H1 (cell line): ENCODE measurements at regions not wholly inside any gene's neighbourhood (a gene's known extent, or its start where the extent isn't known, plus 50 kb on each side); places are given as distances from the start of the nearest gene placed in this dataset.

ENCODE experiments used
- CTCF ChIA-PET: fragments of 300-600 bp; sonication (Branson Sonifier 250); formaldehyde crosslinking; loops from one replicate; lab custom pipeline; 2021; ENCODE audit not compliant: partially characterized antibody; lab: Charles Lee
- POLR2A ChIA-PET: fragments of 300-600 bp; sonication (Branson Sonifier 250); formaldehyde crosslinking; loops from one replicate; lab custom pipeline; 2021; ENCODE audit warnings: inconsistent platforms; ENCODE audit not compliant: partially characterized antibody; lab: Charles Lee
- DNase-seq, 2 experiments: peaks; one replicate each; pipeline versions ENCODE4 v3.0.0 to v3.0.0-alpha.2; 2010 to 2022; ENCODE audit warnings: low spot score in 2 of 2, low read depth in 1 of 2, mixed read lengths in 1 of 2
- FAIRE-seq: peaks from 2 replicates; lab custom pipeline; 2011; peaks lifted over from hg19 to GRCh38; lab: Jason Lieb, UNC
- H2AFZ ChIP-seq: 2 replicates; pipeline ENCODE4 v1.8.1; 2012; ENCODE audit warnings: low read length, inconsistent platforms
- H2AK5ac ChIP-seq: 2 replicates; pipeline ENCODE4 v1.6.1; 2013; ENCODE audit warnings: low read depth, low read length
- H2BK120ac ChIP-seq: replicated peaks from 2 replicates; pipeline ENCODE3; 2013; ENCODE audit warnings: low read depth, low read length, inconsistent platforms
- H2BK12ac ChIP-seq: 2 replicates; pipeline ENCODE4 v1.6.1; 2013; ENCODE audit warnings: low read depth, low read length
- H2BK15ac ChIP-seq: 2 replicates; pipeline ENCODE4 v1.6.1; 2013; ENCODE audit warnings: low read length
- H2BK20ac ChIP-seq: 2 replicates; pipeline ENCODE4 v1.6.1; 2013; ENCODE audit warnings: low read length
- H2BK5ac ChIP-seq: 2 replicates; pipeline ENCODE4 v1.6.1; 2013; ENCODE audit warnings: low read depth, low read length
- H3K14ac ChIP-seq: 2 replicates; pipeline ENCODE4 v1.6.1; 2013; ENCODE audit warnings: inconsistent platforms; ENCODE audit not compliant: insufficient read length
- H3K18ac ChIP-seq: 2 replicates; pipeline ENCODE4 v1.6.1; 2013; ENCODE audit warnings: low read length; ENCODE audit errors: extremely low read depth
- H3K23ac ChIP-seq: 2 replicates; pipeline ENCODE4 v1.6.1; 2013; ENCODE audit warnings: inconsistent platforms; ENCODE audit not compliant: insufficient read length
- H3K23me2 ChIP-seq: 2 replicates; pipeline ENCODE4 v1.6.1; 2013; ENCODE audit warnings: low read depth, low read length
- H3K27ac ChIP-seq: 2 replicates; pipeline ENCODE4 v1.6.1; 2011; ENCODE audit warnings: low read depth, low read length, inconsistent platforms
- H3K27me3 ChIP-seq, 4 experiments: replicated peaks in 1 of 4; 1 replicate in 1 of 4; 2 replicates in 3 of 4; pipeline versions ENCODE4 v1.6.1 to v1.8.1; 2011 to 2013; ENCODE audit warnings: low read length in 3 of 4, mild to moderate bottlenecking in 3 of 4, inconsistent platforms in 2 of 4, mixed read lengths in 2 of 4, moderate library complexity in 1 of 4; ENCODE audit not compliant: control insufficient read depth in 3 of 4, insufficient read depth in 3 of 4; ENCODE audit errors: extremely low read depth in 1 of 4
- H3K36me3 ChIP-seq, 4 experiments: 2 replicates each; pipeline versions ENCODE4 v1.6.1 to v1.8.1; 2011 to 2013; ENCODE audit warnings: mild to moderate bottlenecking in 4 of 4, low read length in 3 of 4, moderate library complexity in 2 of 4, control low read depth in 1 of 4, inconsistent platforms in 1 of 4; ENCODE audit not compliant: insufficient read depth in 4 of 4, control insufficient read depth in 2 of 4
- H3K4ac ChIP-seq: replicated peaks from 2 replicates; pipeline ENCODE3; 2013; ENCODE audit warnings: low read length, low read depth, mixed read lengths, inconsistent platforms; ENCODE audit not compliant: insufficient read length
- H3K4me1 ChIP-seq, 4 experiments: replicated peaks in 1 of 4; 1 replicate in 1 of 4; 2 replicates in 3 of 4; pipeline versions ENCODE4 v1.6.1 to v1.8.1; 2011 to 2013; ENCODE audit warnings: low read length in 3 of 4, inconsistent platforms in 2 of 4, mixed read lengths in 1 of 4; ENCODE audit not compliant: insufficient read depth in 4 of 4, control insufficient read depth in 3 of 4
- H3K4me2 ChIP-seq, 2 experiments: 2 replicates each; pipeline versions ENCODE4 v1.6.1 to v1.8.1; 2011 to 2013; ENCODE audit warnings: low read depth in 2 of 2, low read length in 2 of 2, control low read depth in 1 of 2, inconsistent platforms in 1 of 2, mild to moderate bottlenecking in 1 of 2; ENCODE audit not compliant: insufficient read depth in 1 of 2
- H3K4me3 ChIP-seq, 4 experiments: fragments of 200-600, 300-600 bp in 1 of 4; sonication (generic), shearing (Covaris generic), sonication (Bioruptor Twin) in 1 of 4; 2 replicates each; pipeline versions ENCODE4 v1.5.1 to v1.8.1; 2011 to 2016; ENCODE audit warnings: low read length in 4 of 4, low read depth in 3 of 4, control low read depth in 2 of 4, inconsistent platforms in 2 of 4, mild to moderate bottlenecking in 2 of 4, mixed read lengths in 1 of 4, moderate library complexity in 1 of 4; ENCODE audit not compliant: insufficient read depth in 2 of 4; ENCODE audit errors: extremely low read depth in 1 of 4
- H3K56ac ChIP-seq: replicated peaks from 2 replicates; pipeline ENCODE3; 2013; ENCODE audit warnings: low read depth, mild to moderate bottlenecking, mixed read lengths, low read length, inconsistent platforms; ENCODE audit not compliant: insufficient read length
- H3K79me1 ChIP-seq: 2 replicates; pipeline ENCODE4 v1.6.1; 2013; ENCODE audit warnings: low read depth, low read length, control low read depth
- H3K79me2 ChIP-seq, 2 experiments: 2 replicates each; pipeline versions ENCODE4 v1.6.1 to v1.8.1; 2012 to 2013; ENCODE audit warnings: low read length in 2 of 2, mild to moderate bottlenecking in 2 of 2, inconsistent platforms in 1 of 2; ENCODE audit not compliant: insufficient read depth in 2 of 2, control insufficient read depth in 1 of 2
- H3K9ac ChIP-seq, 4 experiments: replicated peaks in 1 of 4; 1 replicate in 1 of 4; 2 replicates in 3 of 4; pipeline versions ENCODE4 v1.6.1 to v1.8.1; 2011 to 2013; ENCODE audit warnings: low read depth in 3 of 4, low read length in 3 of 4, control low read depth in 2 of 4, mild to moderate bottlenecking in 2 of 4, moderate library complexity in 2 of 4, inconsistent platforms in 1 of 4; ENCODE audit errors: extremely low read depth in 1 of 4
- H3K9me3 ChIP-seq, 2 experiments: 2 replicates each; pipeline versions ENCODE4 v1.6.1 to v1.8.1; 2012 to 2013; ENCODE audit warnings: mild to moderate bottlenecking in 2 of 2, moderate library complexity in 2 of 2, control low read depth in 1 of 2, inconsistent platforms in 1 of 2, low read depth in 1 of 2, low read length in 1 of 2, mixed read lengths in 1 of 2; ENCODE audit not compliant: insufficient read depth in 2 of 2
- H4K20me1 ChIP-seq, 2 experiments: replicated peaks in 1 of 2; 2 replicates each; pipeline versions ENCODE3 to v1.8.1; 2011 to 2013; ENCODE audit warnings: inconsistent platforms in 2 of 2, low read length in 2 of 2, mild to moderate bottlenecking in 1 of 2; ENCODE audit not compliant: insufficient read depth in 2 of 2, control insufficient read depth in 1 of 2
- H4K5ac ChIP-seq: 2 replicates; pipeline ENCODE4 v1.6.1; 2013; ENCODE audit warnings: low read length, low read depth, mixed read lengths, inconsistent platforms; ENCODE audit not compliant: insufficient read length
- H4K8ac ChIP-seq: 2 replicates; pipeline ENCODE4 v1.8.0; 2013; ENCODE audit warnings: mild to moderate bottlenecking, moderate library complexity, low read length, inconsistent platforms; ENCODE audit not compliant: insufficient read depth; ENCODE audit errors: extremely low read depth
- H4K91ac ChIP-seq: replicated peaks from 2 replicates; pipeline ENCODE3; 2013; ENCODE audit warnings: low read length, mixed read lengths, inconsistent platforms; ENCODE audit not compliant: insufficient read length
- CHD1 ChIP-seq: IDR thresholded peaks from 2 replicates; pipeline ENCODE4 v1.6.1; 2012; ENCODE audit warnings: low read depth, low read length, improper control_type of control experiment
- EP300 ChIP-seq, 2 experiments: IDR thresholded peaks; 1 replicate in 1 of 2; 2 replicates in 1 of 2; pipeline ENCODE4 v1.6.1; 2011 to 2012; ENCODE audit warnings: low read depth in 2 of 2, low read length in 2 of 2, mild to moderate bottlenecking in 2 of 2, borderline replicate concordance in 1 of 2, inconsistent platforms in 1 of 2, moderate library complexity in 1 of 2
- JUND ChIP-seq: IDR thresholded peaks from 2 replicates; pipeline ENCODE4 v1.6.1; 2011; ENCODE audit warnings: mild to moderate bottlenecking, improper control_type of control experiment, low read length
- MAFK ChIP-seq: IDR thresholded peaks from 2 replicates; pipeline ENCODE4 v1.6.1; 2012; ENCODE audit warnings: low read depth, mild to moderate bottlenecking, improper control_type of control experiment, low read length
- SIRT6 ChIP-seq: IDR thresholded peaks from one replicate; pipeline ENCODE4 v1.7.1; 2012; ENCODE audit warnings: low read length, inconsistent platforms
- SIX5 ChIP-seq: IDR thresholded peaks from 2 replicates; pipeline ENCODE4 v1.6.1; 2011; ENCODE audit warnings: mild to moderate bottlenecking, low read depth, low read length
- SP1 ChIP-seq: IDR thresholded peaks from 2 replicates; pipeline ENCODE4 v1.6.1; 2011; ENCODE audit warnings: low read depth, low read length
- WGBS, 2 experiments: shearing (Covaris generic) in 1 of 2; methylation state at CpG; one replicate each; pipeline versions ENCODE4 v1.1.6 to v1.1.7; 2013 to 2015; ENCODE audit warnings: low lambda C conversion rate in 2 of 2, mixed read lengths in 2 of 2, inconsistent platforms in 1 of 2, low coverage in 1 of 2, missing lambda C conversion rate in 1 of 2; ENCODE audit not compliant: insufficient replicate concordance in 2 of 2, insufficient coverage in 1 of 2, insufficient read length in 1 of 2; ENCODE audit errors: extremely low coverage in 1 of 2, missing lambda C conversion rate in 1 of 2; 5-methylcytosine and 5-hydroxymethylcytosine counted together

DNA sequence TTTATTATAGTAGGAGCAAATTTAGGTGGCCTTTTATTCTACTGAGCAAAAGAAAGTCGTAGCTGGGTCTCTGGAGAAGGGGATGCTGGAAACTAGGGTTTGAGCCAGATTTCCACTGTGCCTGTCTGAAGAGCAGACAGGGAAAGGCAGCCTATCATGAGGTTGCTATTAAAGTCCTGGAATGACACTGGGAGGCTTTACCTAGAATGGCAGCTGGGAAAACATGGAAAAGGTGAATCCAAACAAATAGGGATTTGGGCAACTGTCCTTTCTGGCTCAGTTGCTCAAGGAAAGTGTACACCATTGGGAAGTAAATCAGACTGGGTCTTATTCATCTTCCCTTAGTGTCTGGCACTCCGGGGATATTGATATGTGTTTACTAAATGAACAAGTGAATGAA, 154.6 kb downstream of the MTX2 start:
- H2BK5ac ChIP-seq: no peak overlapping the region
- H4K91ac ChIP-seq: no peak overlapping the region
- H3K23ac ChIP-seq: no peak overlapping the region
- H4K5ac ChIP-seq: no peak overlapping the region
- H3K27me3 ChIP-seq: no peaks in the 10 kb centered on the region
- no peaks in the 10 kb centered on the region for H3K79me1 ChIP-seq
- no peaks in the 10 kb centered on the region for H3K79me2 ChIP-seq
- H2AFZ ChIP-seq: no peak overlapping the region
- H3K14ac ChIP-seq: no peak overlapping the region
- no peak overlapping the region for H3K4me3 ChIP-seq
- no peaks in the 10 kb centered on the region for H3K23me2 ChIP-seq
- POLR2A ChIA-PET: no interaction called here
- H2BK12ac ChIP-seq: no peak overlapping the region
- no peak overlapping the region for H3K27ac ChIP-seq
- DNase-seq: no peak
- H3K18ac ChIP-seq: no peak overlapping the region
- no peaks in the 10 kb centered on the region for H3K36me3 ChIP-seq
- H2BK20ac ChIP-seq: no peak overlapping the region
- 42% methylated on average over 2 of the region's 2 CpGs; no CpG with 5 or more reads in 1 of the 2 experiments for WGBS, 2 experiments
- no peaks in the 10 kb centered on the region for H3K9me3 ChIP-seq
- no peak overlapping the region for H2BK120ac ChIP-seq
- no peak for FAIRE-seq
- H4K20me1 ChIP-seq: no peaks in the 10 kb centered on the region
- H3K4me2 ChIP-seq: no peak overlapping the region
- no peak overlapping the region for H2BK15ac ChIP-seq
- CTCF ChIA-PET: interaction anchor here (0.6 to 1.0 kb wide), 3 partner anchors 30 to 283 kb away, joined by 3 read pairs; no protein-coding TSS in a partner anchor
- no peaks in the 10 kb centered on the region; a peak in 1 of 7 replicates for H3K4me1 ChIP-seq
- H3K9ac ChIP-seq: no peak overlapping the region
- TF ChIP-seq MAFK (no peak), SIRT6 (no peak), SP1 (no peak), CHD1 (no peak), EP300 (IDR thresholded peaks at IDR 0.05; ENCODE audit: borderline replicate concordance in 1 of 2, low read depth in 2 of 2, low read length in 2 of 2) (no peak), SIX5 (no peak), JUND (no peak)
- TF ChIP-seq, all 59 proteins: peak for 0
- Histone ChIP-seq H3K4ac (no peak overlapping the region), H4K8ac (no peak overlapping the region), H3K56ac (no peak overlapping the region), H2AK5ac (no peak overlapping the region)
